Loucy (cell line): ENCODE measurements at regions not wholly inside any gene's neighbourhood (a gene's known extent, or its start where the extent isn't known, plus 50 kb on each side); places are given as distances from the start of the nearest gene placed in this dataset.

Experiments
- H2AFZ ChIP-seq: fragments of 200-600 bp; sonication (generic); 2 replicates; pipeline ENCODE4 v1.6.0; 2016; ENCODE audit warnings: antibody characterized with exemption, mild to moderate bottlenecking, low read length, moderate library complexity
- H3F3A ChIP-seq: fragments of 200-600 bp; 2 replicates; pipeline ENCODE4 v1.6.0; 2016; ENCODE audit warnings: antibody characterized with exemption, low read depth, mild to moderate bottlenecking
- H3K27me3 ChIP-seq: fragments of 200-600 bp; sonication (generic); 2 replicates; pipeline ENCODE4 v1.6.1; 2014; ENCODE audit warnings: low read length, mild to moderate bottlenecking; ENCODE audit not compliant: insufficient read depth, poor library complexity, severe bottlenecking
- H3K36me3 ChIP-seq: fragments of 200-600 bp; sonication (generic); 2 replicates; pipeline ENCODE4 v1.6.1; 2016; ENCODE audit warnings: low read length; ENCODE audit not compliant: insufficient read depth
- H3K4me1 ChIP-seq: fragments of 200-600 bp; sonication (generic); 2 replicates; pipeline ENCODE4 v1.5.1; 2014; ENCODE audit warnings: low read length, mild to moderate bottlenecking; ENCODE audit not compliant: insufficient read depth, poor library complexity, severe bottlenecking
- H3K4me2 ChIP-seq: fragments of 200-600 bp; sonication (generic); 2 replicates; pipeline ENCODE4 v1.6.0; 2014; ENCODE audit warnings: antibody characterized with exemption, low read length, low read depth, mild to moderate bottlenecking; ENCODE audit not compliant: poor library complexity, severe bottlenecking
- H3K4me3 ChIP-seq: fragments of 200-600 bp; sonication (generic); 2 replicates; pipeline ENCODE4 v1.5.1; 2014; ENCODE audit warnings: low read length, mild to moderate bottlenecking, mixed read lengths; ENCODE audit not compliant: poor library complexity, severe bottlenecking
- H3K79me2 ChIP-seq: fragments of 200-600 bp; sonication (generic); 2 replicates; pipeline ENCODE4 v1.6.1; 2014; ENCODE audit warnings: low read length; ENCODE audit not compliant: insufficient read depth
- H3K9ac ChIP-seq: fragments of 200-600 bp; sonication (generic); 2 replicates; pipeline ENCODE4 v1.6.0; 2014; ENCODE audit warnings: mild to moderate bottlenecking, low read depth, low read length, moderate library complexity; ENCODE audit not compliant: poor library complexity, severe bottlenecking
- H3K9me2 ChIP-seq: fragments of 200-600 bp; sonication (generic); replicated peaks from 2 replicates; pipeline ENCODE4 v1.6.1; 2016; ENCODE audit warnings: low read depth, low read length, mixed read lengths
- H3K9me3 ChIP-seq: fragments of 200-600 bp; sonication (generic); 2 replicates; pipeline ENCODE4 v1.6.1; 2014; ENCODE audit warnings: mild to moderate bottlenecking, antibody characterized with exemption, low read length, low read depth; ENCODE audit not compliant: insufficient read depth
- H4K20me1 ChIP-seq: fragments of 200-600 bp; sonication (generic); 2 replicates; pipeline ENCODE4 v1.6.0; 2014; ENCODE audit warnings: antibody characterized with exemption, low read length, mild to moderate bottlenecking; ENCODE audit not compliant: insufficient read depth, poor library complexity, severe bottlenecking
- EZH2phosphoT487 ChIP-seq: fragments of 200-600 bp; IDR thresholded peaks from 2 replicates; pipeline ENCODE4 v1.6.1; 2018; ENCODE audit warnings: antibody characterized with exemption, mild to moderate bottlenecking, moderate library complexity, borderline replicate concordance
- TF ChIP-seq, protein P1 (sequence below): fragments of 200-600 bp; sonication (generic); conservative IDR thresholded peaks from 2 replicates; pipeline ENCODE4 v1.5.1; 2014; ENCODE audit warnings: mild to moderate bottlenecking, antibody characterized with exemption, low read length

DNA sequence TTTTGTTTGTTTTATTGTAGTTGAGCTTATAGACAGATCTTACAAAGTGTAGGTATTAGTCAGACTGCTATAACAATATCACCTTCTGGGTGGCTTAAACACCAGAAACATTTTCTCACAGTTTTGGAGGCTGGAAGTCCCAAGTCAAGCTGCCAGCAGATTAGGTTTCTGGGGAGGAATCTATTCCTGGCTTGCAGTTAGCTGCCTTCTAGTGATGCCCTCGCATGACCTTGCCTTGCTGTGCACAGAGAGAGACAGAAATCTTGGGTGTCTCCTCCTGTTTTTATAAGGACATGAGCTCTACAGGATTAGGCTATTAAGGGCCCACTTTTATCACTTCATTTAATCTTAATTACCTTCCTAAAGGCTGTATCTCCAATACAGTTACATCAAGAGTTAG is 1635.2 kb downstream of the FAM181B start:
- no peaks in the 10 kb centered on the region for H3K4me1 ChIP-seq
- no peak overlapping the region for H3K4me3 ChIP-seq
- H3K36me3 ChIP-seq = no peaks in the 10 kb centered on the region
- H3K9ac ChIP-seq = no peak overlapping the region
- H2AFZ ChIP-seq = no peak overlapping the region
- no peaks in the 10 kb centered on the region for H3K79me2 ChIP-seq
- no peaks in the 10 kb centered on the region for H3K9me2 ChIP-seq
- H3K9me3 ChIP-seq = 0 out of 2 replicates have a peak, but pooled peaks cover 2% of the 10 kb centered on the region
- no peaks in the 10 kb centered on the region for H4K20me1 ChIP-seq
- H3K27me3 ChIP-seq = no peaks in the 10 kb centered on the region
- H3K4me2 ChIP-seq = no peak overlapping the region
- H3F3A ChIP-seq = no peaks in the 10 kb centered on the region
- TF ChIP-seq, protein P1, sequence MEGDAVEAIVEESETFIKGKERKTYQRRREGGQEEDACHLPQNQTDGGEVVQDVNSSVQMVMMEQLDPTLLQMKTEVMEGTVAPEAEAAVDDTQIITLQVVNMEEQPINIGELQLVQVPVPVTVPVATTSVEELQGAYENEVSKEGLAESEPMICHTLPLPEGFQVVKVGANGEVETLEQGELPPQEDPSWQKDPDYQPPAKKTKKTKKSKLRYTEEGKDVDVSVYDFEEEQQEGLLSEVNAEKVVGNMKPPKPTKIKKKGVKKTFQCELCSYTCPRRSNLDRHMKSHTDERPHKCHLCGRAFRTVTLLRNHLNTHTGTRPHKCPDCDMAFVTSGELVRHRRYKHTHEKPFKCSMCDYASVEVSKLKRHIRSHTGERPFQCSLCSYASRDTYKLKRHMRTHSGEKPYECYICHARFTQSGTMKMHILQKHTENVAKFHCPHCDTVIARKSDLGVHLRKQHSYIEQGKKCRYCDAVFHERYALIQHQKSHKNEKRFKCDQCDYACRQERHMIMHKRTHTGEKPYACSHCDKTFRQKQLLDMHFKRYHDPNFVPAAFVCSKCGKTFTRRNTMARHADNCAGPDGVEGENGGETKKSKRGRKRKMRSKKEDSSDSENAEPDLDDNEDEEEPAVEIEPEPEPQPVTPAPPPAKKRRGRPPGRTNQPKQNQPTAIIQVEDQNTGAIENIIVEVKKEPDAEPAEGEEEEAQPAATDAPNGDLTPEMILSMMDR = no peak
- no peak for TF ChIP-seq EZH2phosphoT487

DNA sequence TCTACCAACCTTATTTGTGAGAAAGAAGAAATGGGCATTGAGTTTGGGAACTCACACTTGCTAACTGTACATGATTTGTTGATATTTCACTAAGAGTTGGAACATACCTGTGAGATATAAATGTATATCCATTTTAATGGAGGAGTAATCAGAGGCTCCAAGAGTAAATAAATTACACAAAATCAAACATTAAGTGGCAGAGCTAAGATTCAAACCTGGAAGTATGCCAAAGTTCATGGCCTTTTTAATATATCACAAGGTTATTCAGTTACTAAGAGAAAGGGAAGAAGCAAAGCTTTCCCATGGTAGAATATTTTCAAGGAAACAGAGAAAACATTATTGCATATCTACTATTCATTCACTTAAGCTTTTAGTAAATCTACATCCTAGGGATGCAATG is 1641.1 kb downstream of the FAM181B start:
- no peaks in the 10 kb centered on the region for H3F3A ChIP-seq
- no peak overlapping the region for H3K4me2 ChIP-seq
- H3K9ac ChIP-seq = no peak overlapping the region
- TF ChIP-seq EZH2phosphoT487 = no peak
- TF ChIP-seq, protein P1 = no peak
- H3K4me1 ChIP-seq = no peaks in the 10 kb centered on the region
- no peak overlapping the region for H2AFZ ChIP-seq
- no peaks in the 10 kb centered on the region for H3K9me3 ChIP-seq
- no peaks in the 10 kb centered on the region for H3K9me2 ChIP-seq
- H3K79me2 ChIP-seq = no peaks in the 10 kb centered on the region
- H3K4me3 ChIP-seq = no peak overlapping the region
- H3K27me3 ChIP-seq = no peaks in the 10 kb centered on the region
- H3K36me3 ChIP-seq = no peaks in the 10 kb centered on the region
- no peaks in the 10 kb centered on the region for H4K20me1 ChIP-seq

DNA sequence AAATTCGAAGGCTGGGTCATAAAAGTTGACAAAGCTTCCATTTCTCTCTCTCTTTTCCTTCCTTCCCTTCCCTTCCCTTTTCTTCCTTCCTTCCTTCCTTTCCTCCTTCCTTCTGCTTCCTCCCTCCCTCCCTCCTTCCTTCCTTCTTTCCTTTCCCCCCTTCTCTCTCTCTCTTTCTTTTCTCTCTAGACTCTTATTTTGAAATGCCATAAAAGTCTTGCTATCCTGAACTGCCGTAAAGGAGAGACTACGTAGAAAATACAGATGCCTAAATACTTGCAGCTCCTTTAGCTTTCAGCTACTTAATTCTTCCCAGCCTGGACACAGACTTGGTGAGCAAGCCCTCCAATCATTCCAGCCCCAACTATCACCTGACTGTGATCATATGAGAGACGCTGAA is 1644.4 kb downstream of the FAM181B start:
- Histone ChIP-seq H3K36me3 (no peaks in the 10 kb centered on the region), H3F3A (no peaks in the 10 kb centered on the region), H3K4me3 (no peak overlapping the region), H3K9me3 (no peaks in the 10 kb centered on the region), H3K27me3 (no peaks in the 10 kb centered on the region), H3K9me2 (no peaks in the 10 kb centered on the region), H3K4me1 (no peaks in the 10 kb centered on the region), H3K4me2 (no peak overlapping the region), H2AFZ (no peak overlapping the region), H3K79me2 (no peaks in the 10 kb centered on the region), H3K9ac (no peak overlapping the region), H4K20me1 (no peaks in the 10 kb centered on the region)
- TF ChIP-seq, protein P1 = no peak
